ENCODE measurements at regions not wholly inside any gene's neighbourhood (a gene's known extent, or its start where the extent isn't known, plus 50 kb on each side); places are given as distances from the start of the nearest gene placed in this dataset.

GRCh38 chrX:121782544-121782943 is 735.1 kb downstream of the GLUD2 start:
- Histone ChIP-seq H3K36me3 (ENCODE audit: control insufficient read depth in 2 of 2, extremely low read depth in 1 of 2, insufficient read depth in 2 of 2, low read length in 2 of 2) (no peaks in the 10 kb centered on the region), H3K4me3 (ENCODE audit: control insufficient read depth in 2 of 3, extremely low read depth in 1 of 3, insufficient read depth in 2 of 3, low read depth in 1 of 3, low read length in 3 of 3) (no peak overlapping the region), H3K27ac (ENCODE audit: control insufficient read depth, insufficient read depth, low read length) (no peak overlapping the region), H3K4me2 (ENCODE audit: control insufficient read depth, extremely low read depth, insufficient read depth, low read depth, low read length) (no peak overlapping the region), H3K9me3 (ENCODE audit: control insufficient read depth, low read depth, low read length) (no peaks in the 10 kb centered on the region), H3K27me3 (ENCODE audit: control insufficient read depth, extremely low read depth, insufficient read depth, low read length) (no peaks in the 10 kb centered on the region), H3K4me1 (ENCODE audit: control insufficient read depth, extremely low read depth, insufficient read depth, low read length) (peaks cover 9% of the 10 kb centered on the region), H2AFZ (ENCODE audit: control insufficient read depth, low read length) (no peak overlapping the region), H4K20me1 (ENCODE audit: control insufficient read depth, extremely low read depth, insufficient read depth, low read length) (no peaks in the 10 kb centered on the region), H3K9me1 (ENCODE audit: control insufficient read depth, extremely low read depth, insufficient read depth, low read length) (no peaks in the 10 kb centered on the region), H3K79me2 (ENCODE audit: control insufficient read depth, insufficient read depth, low read length) (no peaks in the 10 kb centered on the region), H3K9ac (ENCODE audit: control insufficient read depth, extremely low read depth, insufficient read depth, low read length) (no peak overlapping the region)
- DNase-seq (ENCODE audit: low read depth, low spot score) (no peak), FAIRE-seq (no peak)
- no peak for TF ChIP-seq EZH2 (IDR thresholded peaks at IDR 0.05; ENCODE audit: low read length)
- TF ChIP-seq, protein P1, sequence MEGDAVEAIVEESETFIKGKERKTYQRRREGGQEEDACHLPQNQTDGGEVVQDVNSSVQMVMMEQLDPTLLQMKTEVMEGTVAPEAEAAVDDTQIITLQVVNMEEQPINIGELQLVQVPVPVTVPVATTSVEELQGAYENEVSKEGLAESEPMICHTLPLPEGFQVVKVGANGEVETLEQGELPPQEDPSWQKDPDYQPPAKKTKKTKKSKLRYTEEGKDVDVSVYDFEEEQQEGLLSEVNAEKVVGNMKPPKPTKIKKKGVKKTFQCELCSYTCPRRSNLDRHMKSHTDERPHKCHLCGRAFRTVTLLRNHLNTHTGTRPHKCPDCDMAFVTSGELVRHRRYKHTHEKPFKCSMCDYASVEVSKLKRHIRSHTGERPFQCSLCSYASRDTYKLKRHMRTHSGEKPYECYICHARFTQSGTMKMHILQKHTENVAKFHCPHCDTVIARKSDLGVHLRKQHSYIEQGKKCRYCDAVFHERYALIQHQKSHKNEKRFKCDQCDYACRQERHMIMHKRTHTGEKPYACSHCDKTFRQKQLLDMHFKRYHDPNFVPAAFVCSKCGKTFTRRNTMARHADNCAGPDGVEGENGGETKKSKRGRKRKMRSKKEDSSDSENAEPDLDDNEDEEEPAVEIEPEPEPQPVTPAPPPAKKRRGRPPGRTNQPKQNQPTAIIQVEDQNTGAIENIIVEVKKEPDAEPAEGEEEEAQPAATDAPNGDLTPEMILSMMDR (optimal IDR thresholded peaks at IDR 0.05 in 1 of 3, IDR thresholded peaks at IDR 0.05 in 1 of 3, conservative IDR thresholded peaks at IDR 0.05 in 1 of 3; ENCODE audit: extremely low read depth in 1 of 3, insufficient read depth in 2 of 3, low read length in 3 of 3): no peak
- dilution Hi-C loops (cut with MboI; ENCODE audit: extremely low pct_ligation_motif_present, low sequenced_read_pairs): no loop called here

- no peaks in the 10 kb centered on the region for H3K27me3 ChIP-seq (ENCODE audit: control insufficient read depth, extremely low read depth, insufficient read depth, low read length)
- H3K9ac ChIP-seq (ENCODE audit: control insufficient read depth, extremely low read depth, insufficient read depth, low read length): no peak overlapping the region
- FAIRE-seq: no peak
- dilution Hi-C loops (cut with MboI; ENCODE audit: extremely low pct_ligation_motif_present, low sequenced_read_pairs): no loop called here
- H2AFZ ChIP-seq (ENCODE audit: control insufficient read depth, low read length): no peak overlapping the region
- TF ChIP-seq, protein P1 (optimal IDR thresholded peaks at IDR 0.05 in 1 of 3, IDR thresholded peaks at IDR 0.05 in 1 of 3, conservative IDR thresholded peaks at IDR 0.05 in 1 of 3; ENCODE audit: extremely low read depth in 1 of 3, insufficient read depth in 2 of 3, low read length in 3 of 3): no peak
- no peak for TF ChIP-seq EZH2 (IDR thresholded peaks at IDR 0.05; ENCODE audit: low read length)
- H3K4me2 ChIP-seq (ENCODE audit: control insufficient read depth, extremely low read depth, insufficient read depth, low read depth, low read length): no peak overlapping the region
- H3K9me3 ChIP-seq (ENCODE audit: control insufficient read depth, low read depth, low read length): no peaks in the 10 kb centered on the region
- no peaks in the 10 kb centered on the region for H3K36me3 ChIP-seq (ENCODE audit: control insufficient read depth in 2 of 2, extremely low read depth in 1 of 2, insufficient read depth in 2 of 2, low read length in 2 of 2)
- no peak for DNase-seq (ENCODE audit: low read depth, low spot score)
- no peaks in the 10 kb centered on the region for H4K20me1 ChIP-seq (ENCODE audit: control insufficient read depth, extremely low read depth, insufficient read depth, low read length)
- no peak overlapping the region for H3K4me3 ChIP-seq (ENCODE audit: control insufficient read depth in 2 of 3, extremely low read depth in 1 of 3, insufficient read depth in 2 of 3, low read depth in 1 of 3, low read length in 3 of 3)
- no peaks in the 10 kb centered on the region for H3K9me1 ChIP-seq (ENCODE audit: control insufficient read depth, extremely low read depth, insufficient read depth, low read length)
- peaks cover 9% of the 10 kb centered on the region for H3K4me1 ChIP-seq (ENCODE audit: control insufficient read depth, extremely low read depth, insufficient read depth, low read length)
- H3K27ac ChIP-seq (ENCODE audit: control insufficient read depth, insufficient read depth, low read length): no peak overlapping the region
- H3K79me2 ChIP-seq (ENCODE audit: control insufficient read depth, insufficient read depth, low read length): no peaks in the 10 kb centered on the region
These were observed 735.6 kb downstream of the GLUD2 start for GRCh38 chrX:121782976-121783375.

All from keratinocyte (primary cell).